ENCODE measurements at regions not wholly inside any gene's neighbourhood (a gene's known extent, or its start where the extent isn't known, plus 50 kb on each side); places are given as distances from the start of the nearest gene placed in this dataset.
"Not testable (repeated sequence)": the region's sequence is repeated elsewhere in the genome, so short reads cannot be mapped to it uniquely, and the experiment has no call there.

DNA sequence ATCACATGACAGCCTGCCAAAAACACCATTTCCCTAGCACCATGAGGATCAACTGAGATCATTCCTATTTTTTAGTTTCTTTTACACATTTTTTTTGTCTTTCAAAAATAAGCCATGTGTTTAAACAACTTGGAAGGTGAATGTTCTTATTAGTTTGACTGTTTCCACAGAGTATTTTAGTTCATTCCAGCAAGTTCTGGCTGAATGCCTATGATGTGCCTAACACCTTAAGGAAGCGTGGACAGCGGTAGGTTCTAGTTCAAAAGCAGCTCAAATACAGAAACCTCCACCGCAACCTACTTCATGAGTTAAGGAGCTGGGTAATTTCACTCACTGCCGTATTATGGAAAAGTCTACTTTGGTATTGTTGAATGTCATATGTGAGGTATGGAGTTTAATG is 101.3 kb upstream of the ADAMTS9 start:
- DNase-seq (ENCODE audit: low spot score): no peak
- H3K4me3 ChIP-seq: no peak overlapping the region

GRCh38 chr3:64783200-64783599 is 95.4 kb upstream of the ADAMTS9 start:
- Histone ChIP-seq H3K4me1 (replicated peaks) (no peaks in the 10 kb centered on the region), H3K9me3 (no peaks in the 10 kb centered on the region), H3K36me3 (no peaks in the 10 kb centered on the region), H3K27ac (no peak overlapping the region), H3K4me3 (no peak overlapping the region), H3K27me3 (replicated peaks; ENCODE audit: insufficient read depth) (no peaks in the 10 kb centered on the region)
- intact Hi-C loops (cut with DNase I): no loop called here
- no peak for DNase-seq (ENCODE audit: low spot score)
- TF ChIP-seq POLR2A (IDR thresholded peaks at IDR 0.05) (no peak), POLR2AphosphoS5 (IDR thresholded peaks at IDR 0.05) (no peak)
- TF ChIP-seq, protein P1, sequence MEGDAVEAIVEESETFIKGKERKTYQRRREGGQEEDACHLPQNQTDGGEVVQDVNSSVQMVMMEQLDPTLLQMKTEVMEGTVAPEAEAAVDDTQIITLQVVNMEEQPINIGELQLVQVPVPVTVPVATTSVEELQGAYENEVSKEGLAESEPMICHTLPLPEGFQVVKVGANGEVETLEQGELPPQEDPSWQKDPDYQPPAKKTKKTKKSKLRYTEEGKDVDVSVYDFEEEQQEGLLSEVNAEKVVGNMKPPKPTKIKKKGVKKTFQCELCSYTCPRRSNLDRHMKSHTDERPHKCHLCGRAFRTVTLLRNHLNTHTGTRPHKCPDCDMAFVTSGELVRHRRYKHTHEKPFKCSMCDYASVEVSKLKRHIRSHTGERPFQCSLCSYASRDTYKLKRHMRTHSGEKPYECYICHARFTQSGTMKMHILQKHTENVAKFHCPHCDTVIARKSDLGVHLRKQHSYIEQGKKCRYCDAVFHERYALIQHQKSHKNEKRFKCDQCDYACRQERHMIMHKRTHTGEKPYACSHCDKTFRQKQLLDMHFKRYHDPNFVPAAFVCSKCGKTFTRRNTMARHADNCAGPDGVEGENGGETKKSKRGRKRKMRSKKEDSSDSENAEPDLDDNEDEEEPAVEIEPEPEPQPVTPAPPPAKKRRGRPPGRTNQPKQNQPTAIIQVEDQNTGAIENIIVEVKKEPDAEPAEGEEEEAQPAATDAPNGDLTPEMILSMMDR (IDR thresholded peaks at IDR 0.05): no peak

More for the DNA sequence above, 101.3 kb upstream of the ADAMTS9 start:
- Histone ChIP-seq H3K27ac (no peak overlapping the region), H3K36me3 (no peaks in the 10 kb centered on the region), H3K4me1 (replicated peaks) (no peaks in the 10 kb centered on the region), H3K9me3 (no peaks in the 10 kb centered on the region), H3K27me3 (replicated peaks; ENCODE audit: insufficient read depth) (no peaks in the 10 kb centered on the region)
- 92% methylated on average over 4 of the region's 4 CpGs for whole genome bisulfite sequencing
- intact Hi-C loops (cut with DNase I): no loop called here
- TF ChIP-seq POLR2AphosphoS5 (IDR thresholded peaks at IDR 0.05) (no peak), POLR2A (IDR thresholded peaks at IDR 0.05) (no peak)
- TF ChIP-seq, protein P1 (IDR thresholded peaks at IDR 0.05): no peak

GRCh38 chr3:64780923-64781322 is 93.1 kb upstream of the ADAMTS9 start:
- H3K9me3 ChIP-seq; intact Hi-C loops (cut with DNase I); H3K4me3 ChIP-seq; H3K27ac ChIP-seq; H3K36me3 ChIP-seq; H3K27me3 ChIP-seq (replicated peaks; ENCODE audit: insufficient read depth); H3K4me1 ChIP-seq (replicated peaks); DNase-seq (ENCODE audit: low spot score): not testable (repeated sequence)
- WGBS: 91% methylated on average over 4 of the region's 4 CpGs

DNA sequence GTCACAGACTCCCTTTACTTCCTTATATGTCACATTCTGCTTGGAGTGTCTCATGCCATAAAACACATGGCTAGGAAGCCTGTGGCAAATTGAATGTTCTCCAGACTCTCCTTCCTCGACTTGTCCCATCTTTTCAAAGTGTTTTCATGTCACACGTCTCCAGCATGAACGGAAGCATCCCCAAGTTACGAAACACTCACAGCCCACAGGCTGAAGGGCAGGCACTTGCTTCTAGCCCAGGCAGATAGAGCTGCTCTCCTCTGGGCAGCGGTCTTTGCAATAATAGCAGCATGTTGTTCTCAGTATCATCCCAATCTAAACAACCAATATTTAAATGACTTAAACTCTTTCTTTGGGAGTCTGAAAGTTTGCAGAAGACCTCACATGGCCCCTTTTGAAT is 85.3 kb upstream of the ADAMTS9 start:
- H3K9me3 ChIP-seq: no peaks in the 10 kb centered on the region
- no peak for DNase-seq (ENCODE audit: low spot score)
- intact Hi-C loops (cut with DNase I): no loop called here
- H3K27me3 ChIP-seq (replicated peaks; ENCODE audit: insufficient read depth): no peaks in the 10 kb centered on the region
- TF ChIP-seq, protein P1 (IDR thresholded peaks at IDR 0.05): no peak
- TF ChIP-seq POLR2A (IDR thresholded peaks at IDR 0.05) (no peak), POLR2AphosphoS5 (IDR thresholded peaks at IDR 0.05) (no peak)
- H3K36me3 ChIP-seq: no peaks in the 10 kb centered on the region
- H3K27ac ChIP-seq: no peak overlapping the region
- 73% methylated on average over 5 of the region's 5 CpGs for WGBS
- H3K4me1 ChIP-seq (replicated peaks): no peaks in the 10 kb centered on the region
- H3K4me3 ChIP-seq: no peak overlapping the region

DNA sequence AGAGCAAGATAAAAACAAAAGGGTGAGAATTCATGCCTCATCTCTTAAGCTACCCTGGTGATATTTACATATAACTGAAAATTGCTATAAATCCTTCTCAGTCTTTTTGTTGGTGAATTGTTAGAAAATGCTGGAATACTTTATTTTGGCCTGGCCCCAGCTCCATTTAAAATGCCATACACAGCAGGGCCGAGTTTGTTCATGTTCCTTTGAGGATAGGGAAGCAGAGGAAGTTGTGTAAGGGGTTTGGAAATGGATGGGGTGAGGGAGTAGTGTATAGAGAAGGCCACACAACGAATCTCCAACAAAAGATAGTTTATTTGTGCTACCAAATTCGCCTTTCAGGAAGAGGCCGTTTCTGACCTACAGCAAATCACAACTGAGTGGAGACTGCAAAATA is 78.6 kb upstream of the ADAMTS9 start:
- 43% methylated on average over 4 of the region's 4 CpGs for WGBS
- intact Hi-C loops (cut with DNase I): no loop called here
- H3K9me3 ChIP-seq: no peaks in the 10 kb centered on the region

More for the DNA sequence above, 78.6 kb upstream of the ADAMTS9 start:
- Histone ChIP-seq H3K4me3 (no peak overlapping the region), H3K4me1 (replicated peaks) (peaks cover 4% of the 10 kb centered on the region), H3K27ac (no peak overlapping the region), H3K27me3 (replicated peaks; ENCODE audit: insufficient read depth) (no peaks in the 10 kb centered on the region), H3K36me3 (no peaks in the 10 kb centered on the region)
- TF ChIP-seq, protein P1 (IDR thresholded peaks at IDR 0.05): no peak
- TF ChIP-seq POLR2A (IDR thresholded peaks at IDR 0.05): no peak
- no peak for TF ChIP-seq POLR2AphosphoS5 (IDR thresholded peaks at IDR 0.05)
- no peak for DNase-seq (ENCODE audit: low spot score)
